D721Med (cell line): ENCODE measurements at regions not wholly inside any gene's neighbourhood (a gene's known extent, or its start where the extent isn't known, plus 50 kb on each side); places are given as distances from the start of the nearest gene placed in this dataset.
"Not testable (repeated sequence)": the region's sequence is repeated elsewhere in the genome, so short reads cannot be mapped to it uniquely, and the experiment has no call there.

Experiments used
- DNase-seq: peaks from one replicate; pipeline ENCODE4 v3.0.0; 2011; ENCODE audit warnings: low spot score; ENCODE audit not compliant: insufficient read length
- FAIRE-seq: peaks from 2 replicates; lab custom pipeline; 2011; peaks lifted over from hg19 to GRCh38; lab: Jason Lieb, UNC
- TF ChIP-seq, protein P1 (sequence below): IDR thresholded peaks from 2 replicates; pipeline ENCODE4 v1.5.1; 2012; ENCODE audit warnings: mild to moderate bottlenecking, control low read depth; ENCODE audit not compliant: insufficient read depth; ENCODE audit errors: missing control alignments

DNA sequence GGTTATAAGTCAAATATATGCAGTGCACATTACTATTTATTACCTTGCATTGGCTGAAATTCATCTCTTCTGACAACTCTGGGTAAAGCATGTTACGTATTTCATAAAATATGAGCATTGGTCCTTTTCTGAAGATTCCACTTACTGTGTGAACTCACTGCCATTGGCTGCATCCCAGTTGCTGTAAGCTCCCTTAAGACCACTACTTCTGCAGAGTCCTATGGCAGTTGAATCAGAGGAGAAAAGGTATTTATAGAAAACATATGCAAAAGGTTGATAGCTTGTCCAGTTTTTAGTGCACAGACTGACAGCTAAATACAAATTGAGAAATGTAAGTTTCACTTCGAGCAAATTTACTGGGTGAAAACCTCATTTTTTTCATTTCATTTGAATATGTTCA is 394.6 kb upstream of the ARRDC3 start:
- no peak for DNase-seq
- FAIRE-seq = peak; percentile 63
- TF ChIP-seq, protein P1, sequence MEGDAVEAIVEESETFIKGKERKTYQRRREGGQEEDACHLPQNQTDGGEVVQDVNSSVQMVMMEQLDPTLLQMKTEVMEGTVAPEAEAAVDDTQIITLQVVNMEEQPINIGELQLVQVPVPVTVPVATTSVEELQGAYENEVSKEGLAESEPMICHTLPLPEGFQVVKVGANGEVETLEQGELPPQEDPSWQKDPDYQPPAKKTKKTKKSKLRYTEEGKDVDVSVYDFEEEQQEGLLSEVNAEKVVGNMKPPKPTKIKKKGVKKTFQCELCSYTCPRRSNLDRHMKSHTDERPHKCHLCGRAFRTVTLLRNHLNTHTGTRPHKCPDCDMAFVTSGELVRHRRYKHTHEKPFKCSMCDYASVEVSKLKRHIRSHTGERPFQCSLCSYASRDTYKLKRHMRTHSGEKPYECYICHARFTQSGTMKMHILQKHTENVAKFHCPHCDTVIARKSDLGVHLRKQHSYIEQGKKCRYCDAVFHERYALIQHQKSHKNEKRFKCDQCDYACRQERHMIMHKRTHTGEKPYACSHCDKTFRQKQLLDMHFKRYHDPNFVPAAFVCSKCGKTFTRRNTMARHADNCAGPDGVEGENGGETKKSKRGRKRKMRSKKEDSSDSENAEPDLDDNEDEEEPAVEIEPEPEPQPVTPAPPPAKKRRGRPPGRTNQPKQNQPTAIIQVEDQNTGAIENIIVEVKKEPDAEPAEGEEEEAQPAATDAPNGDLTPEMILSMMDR = no peak

DNA sequence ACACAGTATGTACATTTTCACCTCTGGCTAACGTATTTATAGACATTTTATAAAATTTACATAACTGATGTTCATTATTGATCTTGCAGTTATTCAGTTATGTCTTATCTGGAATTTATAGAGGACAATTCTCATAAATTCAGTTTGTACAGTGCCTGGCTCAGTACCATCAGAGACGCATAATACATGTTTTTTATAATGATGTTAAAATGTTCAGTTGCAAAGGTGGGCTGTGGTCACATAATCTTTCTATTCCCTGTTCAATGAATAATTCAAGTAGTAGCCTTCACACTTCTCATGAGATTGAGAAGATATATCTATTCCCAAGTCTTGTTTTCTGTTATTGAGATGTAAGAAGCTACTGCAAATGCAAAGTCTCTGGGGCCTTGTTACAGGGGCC is 393.1 kb upstream of the ARRDC3 start:
- TF ChIP-seq, protein P1 = no peak
- DNase-seq = no peak
- FAIRE-seq = peak; percentile 61

DNA sequence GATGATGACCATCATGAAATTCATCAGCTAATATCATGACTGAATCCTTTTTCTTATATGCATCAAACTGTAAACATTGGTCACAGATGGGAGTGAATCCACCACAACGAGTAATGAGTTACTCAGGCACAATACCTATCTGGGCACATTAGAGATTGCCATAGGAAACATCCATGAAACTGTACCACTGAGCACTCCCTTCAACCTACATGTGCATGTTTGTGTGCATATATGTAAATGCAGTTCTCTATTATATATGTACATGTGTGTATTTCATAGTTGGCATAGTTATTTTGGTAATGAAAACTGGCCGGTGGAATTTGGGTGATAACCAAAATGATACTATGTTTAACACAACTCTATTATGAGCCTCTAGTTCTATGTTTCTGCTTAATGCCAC is 387.3 kb upstream of the ARRDC3 start:
- TF ChIP-seq, protein P1 = no peak
- FAIRE-seq = no peak
- DNase-seq = no peak

DNA sequence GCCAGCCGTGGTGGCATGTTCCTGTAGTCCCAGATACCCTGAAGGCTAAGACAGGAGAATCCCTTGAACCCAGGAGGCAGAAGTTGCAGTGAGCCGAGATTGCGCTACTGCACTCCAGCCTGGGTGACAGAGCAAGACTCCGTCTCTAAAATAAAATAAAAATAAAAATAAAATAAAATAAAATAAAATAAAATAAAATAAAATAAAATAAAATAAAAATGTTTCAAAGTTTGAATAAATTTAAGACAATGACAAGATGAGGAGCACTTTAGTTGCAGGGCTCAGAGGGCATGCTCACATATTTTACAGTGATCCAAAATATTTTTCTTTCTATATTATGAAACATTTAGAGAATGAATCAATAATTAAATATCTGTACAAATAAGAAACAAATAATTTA is 374.3 kb upstream of the ARRDC3 start:
- not testable (repeated sequence) for DNase-seq, FAIRE-seq

DNA sequence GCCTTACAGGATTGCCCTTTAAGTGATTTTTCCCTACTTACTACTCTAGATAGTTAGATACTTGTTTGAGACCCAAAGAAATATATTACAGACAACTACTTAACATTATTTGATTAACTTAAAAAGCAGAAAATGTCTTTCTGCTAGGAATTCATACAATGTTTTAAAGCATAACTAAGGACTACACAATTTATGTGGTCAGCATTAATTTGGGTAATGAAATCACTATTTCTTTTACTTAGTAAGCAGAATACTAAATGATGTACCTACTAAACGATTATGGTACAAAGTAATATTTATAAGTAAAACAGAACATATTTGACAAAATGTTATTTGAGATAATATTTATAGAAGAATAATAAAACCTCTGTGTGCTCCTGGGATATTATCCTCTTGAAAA is 371.9 kb upstream of the ARRDC3 start:
- DNase-seq (no peak), FAIRE-seq (no peak)
- TF ChIP-seq, protein P1 = no peak

DNA sequence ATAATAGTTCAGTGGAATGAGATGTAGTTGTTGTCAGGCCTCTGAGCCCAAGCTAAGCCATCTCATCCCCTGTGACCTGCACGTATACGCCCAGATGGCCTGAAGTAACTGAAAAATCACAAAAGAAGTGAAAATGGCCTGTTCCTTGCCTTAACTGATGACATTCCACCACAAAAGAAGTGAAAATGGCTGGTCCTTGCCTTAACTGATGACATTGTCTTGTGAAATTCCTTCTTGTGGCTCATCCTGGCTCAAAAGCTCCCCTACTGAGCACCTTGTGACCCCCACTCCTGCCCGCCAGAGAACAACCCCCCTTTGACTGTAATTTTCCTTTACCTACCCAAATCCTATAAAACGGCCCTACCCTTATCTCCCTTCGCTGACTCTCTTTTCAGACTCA is 361.4 kb upstream of the ARRDC3 start:
- DNase-seq, FAIRE-seq: not testable (repeated sequence)

DNA sequence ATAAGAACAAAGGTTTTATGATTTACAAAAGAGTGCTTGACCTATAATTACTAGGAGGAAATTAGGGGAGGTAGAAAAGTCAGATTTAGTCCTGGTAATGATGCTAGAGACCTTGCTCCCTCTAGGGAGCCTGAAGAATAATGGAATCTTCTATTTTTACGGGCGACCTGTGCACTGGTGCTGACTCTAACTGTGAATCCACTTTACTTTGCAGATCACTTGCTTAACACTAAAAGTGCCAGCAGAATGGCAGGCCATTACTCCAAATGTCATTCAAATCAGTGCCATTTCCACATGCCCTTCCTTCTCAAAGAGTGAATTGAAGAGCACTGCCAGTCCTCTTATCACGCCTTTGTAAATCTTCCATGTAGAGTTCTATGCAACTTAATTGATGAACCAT is 359.4 kb upstream of the ARRDC3 start:
- FAIRE-seq = no peak
- TF ChIP-seq, protein P1 = no peak
- no peak for DNase-seq

DNA sequence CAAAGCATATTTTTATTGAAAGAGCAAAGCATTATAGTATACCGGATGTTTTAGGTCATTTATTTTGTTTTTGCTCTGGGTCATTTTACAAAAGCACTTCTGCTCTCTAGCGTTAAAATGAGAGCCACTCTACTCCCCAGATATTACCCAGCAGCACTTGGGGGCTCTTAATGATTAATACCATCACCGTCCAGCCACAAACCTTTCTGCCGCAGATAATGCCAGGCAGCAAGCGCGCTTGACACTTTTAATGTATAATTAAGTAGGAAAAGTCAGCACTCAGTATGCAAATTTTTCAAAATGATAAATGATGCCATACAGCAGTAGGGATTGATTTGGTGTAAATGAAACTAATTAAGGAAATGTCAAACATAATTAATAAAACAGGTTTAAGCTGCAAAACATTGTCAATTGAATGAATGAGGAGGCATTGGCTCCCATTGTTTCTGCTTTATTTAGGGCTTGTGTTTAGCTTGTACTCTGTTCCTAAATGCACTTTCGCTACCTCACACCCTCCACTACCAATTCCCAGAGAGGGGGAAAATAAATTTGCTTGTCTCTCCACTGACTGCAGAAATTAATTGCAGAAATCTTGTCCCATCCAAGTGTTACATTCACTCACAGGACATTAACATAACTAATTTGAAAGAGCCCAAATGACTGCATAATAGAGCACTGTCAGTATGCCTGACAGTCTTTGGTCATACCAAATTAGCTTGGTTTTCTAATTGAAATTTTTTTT is 358.8 kb upstream of the ARRDC3 start:
- no peak for FAIRE-seq

More for the DNA sequence above, 358.8 kb upstream of the ARRDC3 start:
- TF ChIP-seq, protein P1 = no peak
- no peak for DNase-seq
